RWPE2 (cell line): ENCODE measurements at regions not wholly inside any gene's neighbourhood (a gene's known extent, or its start where the extent isn't known, plus 50 kb on each side); places are given as distances from the start of the nearest gene placed in this dataset.
A peak's percentile ranks its signal among the peaks of the same experiment; 100 is the strongest.

ENCODE experiments used
- ATAC-seq: fragments of 200-7000 bp; cut with Tn5 transposase; 3 replicates; pipeline ENCODE4 v1.9.1; 2021; ENCODE audit warnings: low read depth
- DNase-seq: peaks from one replicate; pipeline ENCODE4 v3.0.0-alpha.2; 2020; ENCODE audit warnings: low spot score
- H3K27ac ChIP-seq: fragments of 450-650 bp; 2 replicates; pipeline ENCODE4 v1.5.1; 2017; ENCODE audit warnings: mild to moderate bottlenecking; ENCODE audit not compliant: poor library complexity, severe bottlenecking
- H3K27me3 ChIP-seq: fragments of 250-450 bp; sonication (Bioruptor Pico); 2 replicates; pipeline ENCODE4 v1.5.1; 2021; ENCODE audit warnings: mild to moderate bottlenecking, moderate library complexity; ENCODE audit not compliant: insufficient read depth, poor library complexity, severe bottlenecking
- H3K36me3 ChIP-seq: fragments of 250-450 bp; sonication (Bioruptor Pico); 2 replicates; pipeline ENCODE4 v1.5.1; 2020; ENCODE audit warnings: low read depth, mild to moderate bottlenecking, moderate library complexity
- H3K4me1 ChIP-seq: fragments of 250-450 bp; sonication (Bioruptor Pico); 2 replicates; pipeline ENCODE4 v1.5.1; 2021; ENCODE audit warnings: mild to moderate bottlenecking, moderate library complexity; ENCODE audit not compliant: insufficient read depth, poor library complexity, severe bottlenecking
- H3K4me3 ChIP-seq: fragments of 250-450 bp; sonication (Bioruptor Pico); 2 replicates; pipeline ENCODE4 v1.5.1; 2021; ENCODE audit warnings: mild to moderate bottlenecking, moderate library complexity; ENCODE audit not compliant: severe bottlenecking
- H3K9me3 ChIP-seq: fragments of 250-450 bp; sonication (Bioruptor Pico); 2 replicates; pipeline ENCODE4 v1.5.1; 2021; ENCODE audit warnings: mild to moderate bottlenecking, moderate library complexity; ENCODE audit not compliant: severe bottlenecking
- TF ChIP-seq, protein P1 (sequence below): fragments of 450-650 bp; IDR thresholded peaks from one replicate; pipeline ENCODE4 v1.5.1; 2017; ENCODE audit warnings: mild to moderate bottlenecking, moderate library complexity; ENCODE audit not compliant: poor library complexity, severe bottlenecking

DNA sequence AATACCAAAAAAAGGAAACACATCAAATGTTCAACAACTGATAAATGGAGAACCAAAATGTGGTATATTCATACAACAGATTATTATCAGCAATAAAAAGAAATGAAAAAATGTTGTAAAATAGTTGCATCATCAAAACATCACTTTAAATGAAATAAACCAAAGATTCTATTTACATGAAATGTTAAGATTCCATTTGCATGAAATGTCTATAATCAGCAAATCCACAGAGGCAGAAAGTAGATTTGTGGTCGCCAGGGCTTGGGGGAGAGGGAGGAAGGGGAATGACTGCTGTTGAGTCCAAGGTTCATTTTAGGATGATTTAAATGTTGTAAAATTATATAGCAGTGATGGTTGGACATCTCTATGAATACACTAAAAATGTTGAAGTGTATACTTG lies 181.9 kb downstream of the RTP5 start:
- H3K36me3 ChIP-seq: no peaks in the 10 kb centered on the region
- no peak for DNase-seq
- no peaks in the 10 kb centered on the region for H3K9me3 ChIP-seq
- H3K27me3 ChIP-seq: peaks cover 38% of the 10 kb centered on the region
- ATAC-seq: no peak
- H3K4me1 ChIP-seq: no peaks in the 10 kb centered on the region
- no peak overlapping the region for H3K27ac ChIP-seq
- no peak overlapping the region for H3K4me3 ChIP-seq
- TF ChIP-seq, protein P1, sequence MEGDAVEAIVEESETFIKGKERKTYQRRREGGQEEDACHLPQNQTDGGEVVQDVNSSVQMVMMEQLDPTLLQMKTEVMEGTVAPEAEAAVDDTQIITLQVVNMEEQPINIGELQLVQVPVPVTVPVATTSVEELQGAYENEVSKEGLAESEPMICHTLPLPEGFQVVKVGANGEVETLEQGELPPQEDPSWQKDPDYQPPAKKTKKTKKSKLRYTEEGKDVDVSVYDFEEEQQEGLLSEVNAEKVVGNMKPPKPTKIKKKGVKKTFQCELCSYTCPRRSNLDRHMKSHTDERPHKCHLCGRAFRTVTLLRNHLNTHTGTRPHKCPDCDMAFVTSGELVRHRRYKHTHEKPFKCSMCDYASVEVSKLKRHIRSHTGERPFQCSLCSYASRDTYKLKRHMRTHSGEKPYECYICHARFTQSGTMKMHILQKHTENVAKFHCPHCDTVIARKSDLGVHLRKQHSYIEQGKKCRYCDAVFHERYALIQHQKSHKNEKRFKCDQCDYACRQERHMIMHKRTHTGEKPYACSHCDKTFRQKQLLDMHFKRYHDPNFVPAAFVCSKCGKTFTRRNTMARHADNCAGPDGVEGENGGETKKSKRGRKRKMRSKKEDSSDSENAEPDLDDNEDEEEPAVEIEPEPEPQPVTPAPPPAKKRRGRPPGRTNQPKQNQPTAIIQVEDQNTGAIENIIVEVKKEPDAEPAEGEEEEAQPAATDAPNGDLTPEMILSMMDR: no peak

DNA sequence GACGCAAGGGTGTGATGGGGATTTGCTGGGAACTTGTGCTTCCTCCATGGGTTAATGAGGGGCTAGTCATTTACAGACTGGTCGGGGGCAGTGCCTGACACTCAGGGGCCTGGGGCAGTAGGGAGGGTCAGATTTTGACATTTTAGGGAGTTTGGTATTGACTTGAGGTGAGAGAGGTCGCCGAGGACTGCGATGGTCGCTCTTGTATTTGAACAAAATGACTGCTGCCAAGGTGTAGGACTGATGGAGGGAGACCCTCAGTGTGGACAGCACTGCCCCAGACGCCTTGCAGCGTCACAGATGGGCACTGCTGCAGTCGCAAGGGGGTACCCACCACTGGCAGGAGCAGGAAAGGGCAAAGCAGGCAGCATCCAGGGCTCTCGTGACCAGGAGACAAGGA lies 182.9 kb downstream of the RTP5 start:
- peak; percentile 33 for DNase-seq
- TF ChIP-seq, protein P1: no peak
- no peak overlapping the region for H3K4me3 ChIP-seq
- H3K4me1 ChIP-seq: no peaks in the 10 kb centered on the region
- H3K27me3 ChIP-seq: peaks cover 43% of the 10 kb centered on the region
- H3K27ac ChIP-seq: no peak overlapping the region
- H3K36me3 ChIP-seq: no peaks in the 10 kb centered on the region
- ATAC-seq: no peak
- no peaks in the 10 kb centered on the region for H3K9me3 ChIP-seq

DNA sequence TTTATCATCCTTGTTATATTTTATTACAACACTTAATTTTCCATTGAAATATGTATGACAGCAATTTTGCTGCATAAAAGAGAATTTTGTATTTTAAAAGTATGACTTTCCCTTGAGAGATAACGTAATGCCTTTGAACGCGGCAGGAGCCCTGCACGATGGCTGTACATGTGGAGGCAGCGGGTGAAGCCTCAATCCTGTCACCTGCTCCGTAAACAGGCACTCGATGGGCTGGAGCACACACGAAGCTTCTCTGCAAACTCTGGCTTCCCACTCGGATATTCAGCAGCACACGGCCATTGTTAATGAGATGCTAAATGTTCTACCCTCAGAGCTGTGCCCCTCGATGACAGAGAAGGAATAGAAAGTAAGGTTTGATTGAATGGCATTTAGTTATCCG lies 184.4 kb downstream of the RTP5 start:
- Histone ChIP-seq H3K27me3 (peaks cover 29% of the 10 kb centered on the region), H3K4me1 (no peaks in the 10 kb centered on the region), H3K4me3 (no peak overlapping the region), H3K27ac (no peak overlapping the region), H3K9me3 (no peaks in the 10 kb centered on the region), H3K36me3 (no peaks in the 10 kb centered on the region)
- TF ChIP-seq, protein P1: no peak
- DNase-seq (peak; percentile 5), ATAC-seq (no peak)

DNA sequence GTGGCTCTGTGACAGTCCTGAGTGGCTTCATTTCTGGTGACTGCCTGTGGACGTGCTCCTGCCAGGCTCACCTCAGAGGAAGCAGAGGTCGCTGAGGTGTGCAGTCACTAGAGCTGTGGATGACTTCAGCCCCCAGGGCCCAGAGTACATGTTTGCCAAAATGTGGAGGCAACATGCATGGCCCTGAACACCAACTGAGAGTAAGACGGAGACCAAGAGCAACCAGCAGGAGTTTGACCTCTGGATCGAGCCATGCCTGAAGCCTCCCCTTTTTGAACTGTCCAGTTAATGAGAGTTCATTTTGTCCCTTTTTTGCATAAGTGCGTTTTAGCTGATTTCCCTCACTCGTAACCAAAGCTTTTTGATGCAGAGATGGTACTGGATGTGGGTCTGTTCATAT lies 184.9 kb downstream of the RTP5 start:
- H3K9me3 ChIP-seq: no peaks in the 10 kb centered on the region
- no peak for DNase-seq
- H3K27ac ChIP-seq: no peak overlapping the region
- peaks cover 24% of the 10 kb centered on the region for H3K27me3 ChIP-seq
- no peaks in the 10 kb centered on the region for H3K36me3 ChIP-seq
- no peak overlapping the region for H3K4me3 ChIP-seq
- no peak for ATAC-seq
- H3K4me1 ChIP-seq: no peaks in the 10 kb centered on the region
- TF ChIP-seq, protein P1: no peak

DNA sequence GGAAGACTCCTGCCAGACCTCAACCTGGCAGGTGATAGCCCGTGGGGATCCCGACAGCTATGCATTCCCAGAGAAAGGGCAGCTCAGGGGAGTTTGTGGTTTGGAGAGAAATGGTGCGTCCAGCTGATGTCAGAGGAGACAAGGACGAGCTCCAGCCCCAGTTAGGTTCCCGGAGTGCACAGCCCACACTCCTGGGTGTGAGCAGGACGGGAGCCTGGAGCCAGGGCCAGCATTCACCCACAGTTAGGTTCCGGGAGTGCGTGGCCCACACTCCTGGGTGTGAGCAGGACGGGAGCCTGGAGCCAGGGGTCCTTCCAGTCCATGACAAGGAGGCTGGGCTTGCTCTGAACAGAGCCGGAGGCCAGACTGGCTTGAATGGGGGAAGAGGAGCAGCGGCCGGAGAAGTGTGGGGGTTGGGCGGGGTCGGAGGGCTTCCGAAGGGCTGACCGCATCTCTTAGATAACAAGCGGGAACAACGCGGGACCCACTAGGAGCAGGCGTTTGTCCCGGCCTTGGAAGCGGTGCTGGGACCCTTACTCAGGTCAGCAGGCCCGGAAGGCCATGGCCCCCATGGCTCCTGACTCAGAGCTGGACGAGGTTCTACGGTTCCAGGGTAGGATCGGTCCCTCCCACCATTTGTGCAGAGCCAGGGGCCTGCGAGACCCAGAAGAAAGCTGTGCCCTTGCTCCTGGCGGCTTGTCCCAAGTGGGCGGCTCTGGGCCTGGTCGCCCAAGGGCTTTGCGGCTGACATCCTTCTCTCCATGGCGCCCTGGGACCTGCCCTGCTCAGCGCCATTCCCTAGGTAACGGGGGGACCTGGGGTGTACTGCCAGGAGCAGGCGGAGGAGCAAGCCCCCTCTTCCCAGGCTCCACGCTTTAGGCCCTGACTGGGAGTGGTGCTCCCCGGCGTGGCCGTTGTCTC lies 185.6 kb downstream of the RTP5 start:
- Histone ChIP-seq H3K36me3 (no peaks in the 10 kb centered on the region), H3K9me3 (no peaks in the 10 kb centered on the region), H3K27ac (no peak overlapping the region), H3K27me3 (peaks cover 16% of the 10 kb centered on the region), H3K4me1 (no peaks in the 10 kb centered on the region), H3K4me3 (no peak overlapping the region)
- ATAC-seq: no peak
- DNase-seq: no peak
- TF ChIP-seq, protein P1: no peak
